ENCODE measurements at regions not wholly inside any gene's neighbourhood (a gene's known extent, or its start where the extent isn't known, plus 50 kb on each side); places are given as distances from the start of the nearest gene placed in this dataset.

- peaks cover 39 to 46% of the 10 kb centered on the region in 2 experiments for H3K27me3 ChIP-seq (ENCODE audit: control insufficient read depth in 2 of 2, insufficient read depth in 2 of 2, low read length in 2 of 2)
- intact Hi-C loops (cut with micrococcal nuclease), result no loop called here
- BruUV-seq (replicated peaks), result no TSS peak
- CTCF ChIA-PET (ENCODE audit: low intra/inter-chr PET ratio), result no interaction called here
- no peak overlapping the region for H3K27ac ChIP-seq (ENCODE audit: extremely low read depth, low read depth, low read length)
- no peak overlapping the region for H3K9ac ChIP-seq (ENCODE audit: insufficient read depth in 1 of 2, low read depth in 2 of 2, low read length in 2 of 2)
- no peaks in the 10 kb centered on the region for H3K36me3 ChIP-seq (ENCODE audit: control insufficient read depth, insufficient read depth, low read length)
- TF ChIP-seq RBM14 (IDR thresholded peaks at IDR 0.05; ENCODE audit: borderline replicate concordance, insufficient read depth, low read depth, low read length) (no peak), HNRNPH1 (optimal IDR thresholded peaks at IDR 0.05; ENCODE audit: low read depth, low read length) (no peak)
- H3K4me3 ChIP-seq, result no peak overlapping the region
- no peaks in the 10 kb centered on the region for H3K4me1 ChIP-seq (replicated peaks in 1 of 2; ENCODE audit: control insufficient read depth in 2 of 2, insufficient read depth in 2 of 2, low read length in 2 of 2)
- no peak overlapping the region for H3K4me2 ChIP-seq (ENCODE audit: insufficient read depth, low read length)
- no peaks in the 10 kb centered on the region for H3K9me1 ChIP-seq (ENCODE audit: control insufficient read depth, insufficient read depth, low read length)
- 2% methylated on average over 11 of the region's 11 CpGs for WGBS (ENCODE audit: insufficient coverage, low coverage, missing lambda C conversion rate)
- POLR2A ChIA-PET, result interaction anchor here (0.7 kb wide), 1 partner anchor 994 kb away, joined by 3 read pairs; no protein-coding TSS in a partner anchor
- H3K9me3 ChIP-seq (replicated peaks; ENCODE audit: control insufficient read depth, insufficient read depth, low read depth, low read length), result no peaks in the 10 kb centered on the region
- FAIRE-seq (no peak), ATAC-seq (no peak), DNase-seq (ENCODE audit: extremely low read depth in 1 of 4, low spot score in 3 of 4) (no peak)
- H4K20me1 ChIP-seq (replicated peaks; ENCODE audit: control insufficient read depth, insufficient read depth, low read length), result peaks cover 3% of the 10 kb centered on the region; the same call in 1 of the 2 replicates
- in situ Hi-C loops (cut with MboI), result no loop called here
- no peaks in the 10 kb centered on the region for H3K79me2 ChIP-seq (ENCODE audit: control insufficient read depth, insufficient read depth, low read length)
- no peak overlapping the region for H2AFZ ChIP-seq (ENCODE audit: low read depth, low read length)
These were observed 251.8 kb downstream of the MAF start for GRCh38 chr16:79348521-79349306.

GRCh38 chr16:79347277-79347676 is 253.3 kb downstream of the MAF start:
- Histone ChIP-seq H3K4me1 (replicated peaks in 1 of 2; ENCODE audit: control insufficient read depth in 2 of 2, insufficient read depth in 2 of 2, low read length in 2 of 2) (no peaks in the 10 kb centered on the region), H4K20me1 (replicated peaks; ENCODE audit: control insufficient read depth, insufficient read depth, low read length) (peaks cover 3% of the 10 kb centered on the region; the same call in 1 of the 2 replicates), H3K36me3 (ENCODE audit: control insufficient read depth, insufficient read depth, low read length) (no peaks in the 10 kb centered on the region), H3K4me2 (ENCODE audit: insufficient read depth, low read length) (no peak overlapping the region), H3K27me3 (ENCODE audit: control insufficient read depth in 2 of 2, insufficient read depth in 2 of 2, low read length in 2 of 2) (peaks cover 34 to 45% of the 10 kb centered on the region in 2 experiments), H3K27ac (ENCODE audit: extremely low read depth, low read depth, low read length) (no peak overlapping the region), H3K9me1 (ENCODE audit: control insufficient read depth, insufficient read depth, low read length) (no peaks in the 10 kb centered on the region), H3K4me3 (no peak overlapping the region), H2AFZ (ENCODE audit: low read depth, low read length) (no peak overlapping the region), H3K79me2 (ENCODE audit: control insufficient read depth, insufficient read depth, low read length) (no peaks in the 10 kb centered on the region), H3K9ac (ENCODE audit: insufficient read depth in 1 of 2, low read depth in 2 of 2, low read length in 2 of 2) (no peak overlapping the region), H3K9me3 (replicated peaks; ENCODE audit: control insufficient read depth, insufficient read depth, low read depth, low read length) (no peaks in the 10 kb centered on the region)
- ATAC-seq, result no peak
- ChIA-PET CTCF (ENCODE audit: low intra/inter-chr PET ratio) (no interaction called here), POLR2A (interaction anchor here (0.6 to 0.7 kb wide), 3 partner anchors 18 to 862 kb away, joined by 3 to 4 read pairs (median 3); no protein-coding TSS in a partner anchor)
- no peak for FAIRE-seq
- intact Hi-C loops (cut with micrococcal nuclease) (no loop called here), in situ Hi-C loops (cut with MboI) (no loop called here)
- BruUV-seq (replicated peaks), result no TSS peak
- WGBS (ENCODE audit: insufficient coverage, low coverage, missing lambda C conversion rate), result under 1% methylated on average over 19 of the region's 19 CpGs
- DNase-seq (ENCODE audit: extremely low read depth in 1 of 4, low spot score in 3 of 4), result no peak
- TF ChIP-seq TBL1XR1 (IDR thresholded peaks at IDR 0.05; ENCODE audit: low read length in 2 of 2) (no peak), GTF2B (IDR thresholded peaks at IDR 0.05; ENCODE audit: extremely low read depth, insufficient read length) (no peak), USF2 (CRISPR knock-in tag; IDR thresholded peaks at IDR 0.05) (no peak), USF1 (CRISPR knock-in tag; IDR thresholded peaks at IDR 0.05) (no peak), MTA2 (IDR thresholded peaks at IDR 0.05; ENCODE audit: low read depth) (no peak), TRIM28 (IDR thresholded peaks at IDR 0.05) (no peak), SREBF2 (CRISPR knock-in tag; IDR thresholded peaks at IDR 0.05) (no peak), DDX20 (tag; IDR thresholded peaks at IDR 0.05; ENCODE audit: low read depth) (no peak), ZNF77 (CRISPR knock-in tag; IDR thresholded peaks at IDR 0.05) (no peak), ZNF197 (CRISPR knock-in tag; IDR thresholded peaks at IDR 0.05; ENCODE audit: low read depth) (no peak), C11orf30 (IDR thresholded peaks at IDR 0.05; ENCODE audit: low read depth) (no peak), SNAPC5 (CRISPR knock-in tag; IDR thresholded peaks at IDR 0.05) (no peak)
